Esophagus muscularis mucosa (tissue), 4 donors: ENCODE measurements at regions not wholly inside any gene's neighbourhood (a gene's known extent, or its start where the extent isn't known, plus 50 kb on each side); places are given as distances from the start of the nearest gene placed in this dataset.

ENCODE experiments used
- DNase-seq: peaks from one replicate; pipeline ENCODE4 v3.0.0-alpha.2; 2017; ENCODE audit errors: extremely low spot score
- H3K27ac ChIP-seq, 4 donors: fragments of 200-600 bp; sonication (generic); replicated peaks in 1 of 4; 1 replicate in 3 of 4; 2 replicates in 1 of 4; pipeline ENCODE4 v1.5.1; 2016 to 2019; ENCODE audit warnings: mild to moderate bottlenecking in 1 of 4
- H3K27me3 ChIP-seq, 4 donors: fragments of 200-600 bp; sonication (generic); one replicate each; pipeline versions ENCODE4 v1.5.1 to v1.6.0; 2016 to 2019
- H3K36me3 ChIP-seq, 4 donors: fragments of 200-600 bp; sonication (generic); one replicate each; pipeline ENCODE4 v1.5.1; 2016 to 2019
- H3K4me1 ChIP-seq, 4 donors: fragments of 200-600 bp; sonication (generic); one replicate each; pipeline ENCODE4 v1.5.1; 2016 to 2019
- H3K4me3 ChIP-seq, 4 donors: fragments of 200-600 bp; sonication (generic); 1 replicate in 2 of 4; 2 replicates in 2 of 4; pipeline ENCODE4 v1.5.1; 2016 to 2019; ENCODE audit warnings: mild to moderate bottlenecking in 4 of 4, moderate library complexity in 1 of 4
- H3K9me3 ChIP-seq, 4 donors: fragments of 200-600 bp; sonication (generic); 1 replicate in 3 of 4; 2 replicates in 1 of 4; pipeline ENCODE4 v1.5.1; 2016 to 2019
- EP300 ChIP-seq: sonication (generic); formaldehyde crosslinking; IDR thresholded peaks from one replicate; pipeline ENCODE4 v1.6.1; 2017; ENCODE audit warnings: antibody characterized with exemption
- POLR2A ChIP-seq: fragments of 450-650 bp; IDR thresholded peaks from one replicate; pipeline ENCODE4 v1.6.1; 2017; ENCODE audit warnings: antibody characterized with exemption, moderate library complexity, mild to moderate bottlenecking, low read depth
- POLR2AphosphoS5 ChIP-seq, 2 donors: sonication (generic); formaldehyde crosslinking; IDR thresholded peaks; one replicate each; pipeline ENCODE4 v1.6.1; 2017; ENCODE audit warnings: antibody characterized with exemption in 2 of 2
- WGBS: methylation state at CpG from one replicate; pipeline ENCODE4 v1.1.5; 2018; 5-methylcytosine and 5-hydroxymethylcytosine counted together
- intact Hi-C: fragments of 100-400 bp; cut with DNase I; formaldehyde crosslinking; loops from one replicate; pipeline ENCODE4 v1.15.1; 2023
- TF ChIP-seq, protein P1 (sequence below), 3 experiments: fragments of 200-600 bp in 2 of 3; fragments of 450-650 bp in 1 of 3; sonication (generic) in 2 of 3; IDR thresholded peaks; one replicate each; pipeline ENCODE4 v1.5.1; 2017 to 2019; ENCODE audit warnings: antibody characterized with exemption in 3 of 3, mild to moderate bottlenecking in 2 of 3, moderate library complexity in 1 of 3

DNA sequence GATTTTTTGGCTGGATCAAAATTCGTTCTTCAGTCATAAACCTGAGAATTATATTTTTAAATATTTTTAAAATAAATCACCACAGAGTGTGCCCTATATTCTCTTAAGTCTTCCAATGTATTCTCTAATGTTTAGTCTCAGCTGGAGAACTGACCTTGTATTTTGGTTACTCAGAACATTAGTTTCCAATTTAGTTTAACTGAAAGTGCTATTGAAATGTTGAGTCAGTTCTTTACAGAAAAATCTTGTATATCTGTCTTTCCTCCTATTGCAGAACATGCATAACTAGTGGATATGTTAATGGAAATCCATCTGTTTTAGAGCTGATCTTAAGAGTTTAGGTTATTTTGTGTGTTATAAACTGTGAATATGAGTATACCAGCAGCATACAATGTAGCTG is 422.7 kb upstream of the IGFBP3 start:
- no peaks in the 10 kb centered on the region for H3K9me3 ChIP-seq
- intact Hi-C loops = no loop called here
- no peak for TF ChIP-seq EP300
- TF ChIP-seq, protein P1, sequence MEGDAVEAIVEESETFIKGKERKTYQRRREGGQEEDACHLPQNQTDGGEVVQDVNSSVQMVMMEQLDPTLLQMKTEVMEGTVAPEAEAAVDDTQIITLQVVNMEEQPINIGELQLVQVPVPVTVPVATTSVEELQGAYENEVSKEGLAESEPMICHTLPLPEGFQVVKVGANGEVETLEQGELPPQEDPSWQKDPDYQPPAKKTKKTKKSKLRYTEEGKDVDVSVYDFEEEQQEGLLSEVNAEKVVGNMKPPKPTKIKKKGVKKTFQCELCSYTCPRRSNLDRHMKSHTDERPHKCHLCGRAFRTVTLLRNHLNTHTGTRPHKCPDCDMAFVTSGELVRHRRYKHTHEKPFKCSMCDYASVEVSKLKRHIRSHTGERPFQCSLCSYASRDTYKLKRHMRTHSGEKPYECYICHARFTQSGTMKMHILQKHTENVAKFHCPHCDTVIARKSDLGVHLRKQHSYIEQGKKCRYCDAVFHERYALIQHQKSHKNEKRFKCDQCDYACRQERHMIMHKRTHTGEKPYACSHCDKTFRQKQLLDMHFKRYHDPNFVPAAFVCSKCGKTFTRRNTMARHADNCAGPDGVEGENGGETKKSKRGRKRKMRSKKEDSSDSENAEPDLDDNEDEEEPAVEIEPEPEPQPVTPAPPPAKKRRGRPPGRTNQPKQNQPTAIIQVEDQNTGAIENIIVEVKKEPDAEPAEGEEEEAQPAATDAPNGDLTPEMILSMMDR (IDR thresholded peaks at IDR 0.05) = no peak
- TF ChIP-seq POLR2A = no peak
- no peak for TF ChIP-seq POLR2AphosphoS5 (IDR thresholded peaks at IDR 0.05)
- no peaks in the 10 kb centered on the region for H3K4me1 ChIP-seq
- H3K4me3 ChIP-seq = no peak overlapping the region
- WGBS = 69% methylated on average over 1 of the region's 1 CpG
- H3K27ac ChIP-seq = no peak overlapping the region
- no peak for DNase-seq
- H3K27me3 ChIP-seq = no peaks in the 10 kb centered on the region
- no peaks in the 10 kb centered on the region for H3K36me3 ChIP-seq

DNA sequence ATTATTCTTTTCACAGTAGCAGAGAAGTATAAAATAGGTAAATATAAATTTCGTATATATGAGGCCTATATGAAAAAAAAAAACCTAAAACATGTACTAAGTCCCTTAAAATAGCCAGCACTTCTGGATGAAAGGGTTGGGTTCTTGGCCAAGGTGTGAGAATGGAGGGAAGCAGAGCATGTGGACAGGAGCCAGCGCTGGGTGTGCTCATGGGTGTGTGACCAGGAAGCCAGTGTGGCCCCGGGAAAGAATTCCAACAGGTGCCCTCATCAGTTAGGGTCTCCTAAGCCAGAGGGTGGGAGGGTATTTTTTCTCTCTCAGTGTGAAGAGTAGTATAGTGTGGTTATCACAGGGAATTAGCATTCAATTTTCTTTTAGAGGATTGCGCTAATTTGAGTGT is 401.9 kb upstream of the IGFBP3 start:
- Histone ChIP-seq H3K9me3 (peaks cover 0 to 5% (median 0%) of the 10 kb centered on the region in 4 donors), H3K27me3 (no peaks in the 10 kb centered on the region), H3K4me1 (no peaks in the 10 kb centered on the region), H3K36me3 (no peaks in the 10 kb centered on the region), H3K4me3 (no peak overlapping the region), H3K27ac (no peak overlapping the region)
- no peak for DNase-seq
- 87% methylated on average over 4 of the region's 4 CpGs for WGBS
- intact Hi-C loops = no loop called here
- no peak for TF ChIP-seq EP300

DNA sequence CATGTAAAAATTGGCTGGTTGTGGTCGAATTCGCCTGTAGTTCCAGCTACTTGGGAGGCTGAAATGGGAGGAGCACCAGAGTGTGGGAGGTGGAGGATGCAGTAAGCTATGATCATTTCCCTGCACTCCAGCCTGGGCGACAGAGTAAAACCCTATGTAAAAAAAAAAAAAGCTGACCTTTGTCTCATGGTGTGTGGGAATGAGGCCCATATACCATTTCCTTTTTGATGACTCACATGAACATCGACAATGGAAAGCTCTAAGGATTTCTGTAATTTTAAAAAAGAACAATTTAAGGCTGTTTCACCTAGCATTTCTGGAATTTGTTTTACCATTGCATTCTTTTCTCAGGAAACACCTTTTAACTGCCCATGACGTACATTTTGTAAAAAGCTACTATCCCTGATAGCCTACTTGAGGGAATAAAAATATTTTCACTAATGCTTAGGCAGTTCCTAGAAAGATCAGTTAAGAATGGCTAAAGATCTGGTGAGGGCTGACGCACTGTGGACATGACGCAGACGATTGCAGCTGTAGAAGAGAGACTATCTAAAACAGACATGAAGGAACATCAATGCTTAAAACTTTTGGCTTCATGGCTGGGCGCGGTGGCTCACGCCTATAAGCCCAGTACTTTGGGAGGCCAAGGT is 400.6 kb upstream of the IGFBP3 start:
- intact Hi-C loops = no loop called here
- no peaks in the 10 kb centered on the region for H3K27me3 ChIP-seq
- no peak overlapping the region for H3K4me3 ChIP-seq
- no peak for DNase-seq
- 76% methylated on average over 11 of the region's 11 CpGs for WGBS
- no peak overlapping the region for H3K27ac ChIP-seq
- H3K36me3 ChIP-seq = no peaks in the 10 kb centered on the region
- TF ChIP-seq, protein P1 (IDR thresholded peaks at IDR 0.05) = no peak
- TF ChIP-seq POLR2AphosphoS5 (IDR thresholded peaks at IDR 0.05) (no peak), EP300 (no peak), POLR2A (no peak)
- peaks cover 0 to 5% (median 0%) of the 10 kb centered on the region in 4 donors for H3K9me3 ChIP-seq
- no peaks in the 10 kb centered on the region for H3K4me1 ChIP-seq

DNA sequence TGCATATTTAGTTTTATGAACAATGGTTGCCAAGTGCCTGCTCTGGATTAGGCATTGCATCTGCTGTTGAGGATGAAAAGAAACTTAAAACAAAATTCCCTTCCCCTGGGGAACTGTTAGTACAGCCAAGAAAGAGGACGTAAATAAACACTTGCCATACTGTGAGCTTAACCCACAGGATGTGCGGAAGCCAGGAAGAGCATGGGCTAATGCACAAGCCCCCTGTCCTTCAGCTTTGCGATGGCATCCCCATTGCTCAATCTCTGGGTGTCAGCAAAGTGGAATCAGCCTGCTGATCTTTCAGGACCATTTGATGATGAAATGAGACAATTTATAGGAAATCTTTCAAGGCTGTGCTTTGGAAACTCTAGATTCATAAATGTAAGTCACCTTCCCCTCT is 399.9 kb upstream of the IGFBP3 start:
- intact Hi-C loops = no loop called here
- Histone ChIP-seq H3K36me3 (no peaks in the 10 kb centered on the region), H3K9me3 (peaks cover 0 to 5% (median 0%) of the 10 kb centered on the region in 4 donors), H3K4me1 (no peaks in the 10 kb centered on the region), H3K27ac (no peak overlapping the region), H3K4me3 (no peak overlapping the region), H3K27me3 (no peaks in the 10 kb centered on the region)
- no peak for DNase-seq
- no peak for TF ChIP-seq POLR2A
- TF ChIP-seq EP300 = no peak
- TF ChIP-seq, protein P1 (IDR thresholded peaks at IDR 0.05) = no peak
- TF ChIP-seq POLR2AphosphoS5 (IDR thresholded peaks at IDR 0.05) = no peak
- WGBS = 47% methylated on average over 3 of the region's 3 CpGs

DNA sequence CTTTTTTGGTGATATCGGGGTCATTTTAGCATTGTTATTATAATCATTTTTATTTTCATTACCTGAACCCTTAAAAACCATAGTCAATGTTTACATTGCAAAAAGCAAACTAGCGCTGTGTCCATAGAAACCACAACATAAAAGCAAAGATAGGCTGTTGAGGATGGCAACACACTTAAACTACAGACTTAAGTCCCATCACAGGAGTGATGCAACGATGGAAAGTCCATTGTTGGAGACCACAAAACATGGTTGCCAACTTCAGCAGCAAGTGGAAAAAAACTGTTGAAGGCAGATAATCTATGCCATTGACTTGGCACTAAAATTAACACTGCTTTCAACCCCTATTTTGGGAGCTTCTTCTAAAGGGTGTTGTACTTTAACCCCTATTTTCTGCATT is 398.8 kb upstream of the IGFBP3 start:
- intact Hi-C loops = no loop called here
- H3K36me3 ChIP-seq = no peaks in the 10 kb centered on the region
- H3K27me3 ChIP-seq = no peaks in the 10 kb centered on the region
- no peak overlapping the region for H3K27ac ChIP-seq
- DNase-seq = no peak
- no peak overlapping the region for H3K4me3 ChIP-seq
- peaks cover 0 to 5% (median 0%) of the 10 kb centered on the region in 4 donors for H3K9me3 ChIP-seq
- TF ChIP-seq POLR2A = no peak
- 92% methylated on average over 3 of the region's 3 CpGs for WGBS
- H3K4me1 ChIP-seq = no peaks in the 10 kb centered on the region

DNA sequence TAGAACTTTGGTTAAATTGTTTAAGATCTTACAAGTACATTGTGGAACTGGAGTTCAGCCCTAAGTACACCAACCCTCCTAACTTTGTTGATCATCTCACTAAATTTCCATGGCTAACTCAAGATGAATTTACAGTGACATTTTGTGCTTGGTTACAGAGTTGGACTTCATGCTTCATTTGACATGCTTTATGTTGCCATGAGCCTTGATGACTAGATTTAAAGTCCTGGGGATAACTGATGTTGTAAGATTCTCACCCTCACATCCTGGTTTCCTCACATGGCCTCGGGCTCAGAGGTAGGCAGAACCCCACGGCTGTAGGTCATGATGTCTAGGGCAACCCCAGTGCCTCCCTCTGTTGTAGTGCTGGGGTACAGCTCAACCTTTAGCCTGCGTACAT is 397.2 kb upstream of the IGFBP3 start:
- no peak overlapping the region for H3K27ac ChIP-seq
- no peaks in the 10 kb centered on the region for H3K4me1 ChIP-seq
- intact Hi-C loops = no loop called here
- H3K36me3 ChIP-seq = no peaks in the 10 kb centered on the region
- TF ChIP-seq POLR2AphosphoS5 (IDR thresholded peaks at IDR 0.05) = no peak
- TF ChIP-seq POLR2A = no peak
- TF ChIP-seq, protein P1 (IDR thresholded peaks at IDR 0.05) = no peak
- TF ChIP-seq EP300 = no peak
- 100% methylated on average over 2 of the region's 3 CpGs for WGBS
- DNase-seq = no peak
- H3K9me3 ChIP-seq = peaks cover 0 to under 1% (median 0%) of the 10 kb centered on the region in 4 donors
- H3K4me3 ChIP-seq = no peak overlapping the region
- H3K27me3 ChIP-seq = no peaks in the 10 kb centered on the region
